Testis (tissue), 2 donors: ENCODE measurements at regions not wholly inside any gene's neighbourhood (a gene's known extent, or its start where the extent isn't known, plus 50 kb on each side); places are given as distances from the start of the nearest gene placed in this dataset.

ENCODE experiments used
- DNase-seq: peaks from one replicate; pipeline ENCODE4 v3.0.0-alpha.2; 2019
- H3K27ac ChIP-seq, 2 donors: fragments of 200-600 bp; sonication (generic); one replicate each; pipeline ENCODE4 v1.5.1; 2019
- H3K27me3 ChIP-seq: fragments of 200-600 bp; sonication (generic); one replicate; pipeline ENCODE4 v1.5.1; 2019
- H3K36me3 ChIP-seq: fragments of 200-600 bp; sonication (generic); one replicate; pipeline ENCODE4 v1.5.1; 2017; ENCODE audit warnings: low read depth; ENCODE audit errors: missing control alignments
- H3K4me1 ChIP-seq: fragments of 200-600 bp; sonication (generic); one replicate; pipeline ENCODE4 v1.5.1; 2019
- H3K4me3 ChIP-seq, 2 donors: fragments of 200-600 bp; sonication (generic); one replicate each; pipeline ENCODE4 v1.5.1; 2017 to 2019
- H3K9me3 ChIP-seq: fragments of 200-600 bp; sonication (generic); one replicate; pipeline ENCODE4 v1.5.1; 2017
- POLR2A ChIP-seq: fragments of 450-650 bp; IDR thresholded peaks from one replicate; pipeline ENCODE4 v1.6.1; 2017; ENCODE audit warnings: antibody characterized with exemption, mild to moderate bottlenecking, moderate library complexity
- WGBS, 2 donors: methylation state at CpG; one replicate each; pipeline ENCODE4 v1.1.5; 2018; 5-methylcytosine and 5-hydroxymethylcytosine counted together
- intact Hi-C: fragments of 100-400 bp; cut with DNase I; formaldehyde crosslinking; loops from one replicate; pipeline ENCODE4 v1.15.1; 2023; ENCODE audit warnings: low total_unique reads
- TF ChIP-seq, protein P1 (sequence below), 3 experiments: fragments of 450-650 bp in 2 of 3; fragments of 200-600 bp in 1 of 3; sonication (generic) in 1 of 3; IDR thresholded peaks; one replicate each; pipeline ENCODE4 v1.5.1; 2016 to 2019; ENCODE audit warnings: antibody characterized with exemption in 3 of 3, mild to moderate bottlenecking in 2 of 3, moderate library complexity in 1 of 3

DNA sequence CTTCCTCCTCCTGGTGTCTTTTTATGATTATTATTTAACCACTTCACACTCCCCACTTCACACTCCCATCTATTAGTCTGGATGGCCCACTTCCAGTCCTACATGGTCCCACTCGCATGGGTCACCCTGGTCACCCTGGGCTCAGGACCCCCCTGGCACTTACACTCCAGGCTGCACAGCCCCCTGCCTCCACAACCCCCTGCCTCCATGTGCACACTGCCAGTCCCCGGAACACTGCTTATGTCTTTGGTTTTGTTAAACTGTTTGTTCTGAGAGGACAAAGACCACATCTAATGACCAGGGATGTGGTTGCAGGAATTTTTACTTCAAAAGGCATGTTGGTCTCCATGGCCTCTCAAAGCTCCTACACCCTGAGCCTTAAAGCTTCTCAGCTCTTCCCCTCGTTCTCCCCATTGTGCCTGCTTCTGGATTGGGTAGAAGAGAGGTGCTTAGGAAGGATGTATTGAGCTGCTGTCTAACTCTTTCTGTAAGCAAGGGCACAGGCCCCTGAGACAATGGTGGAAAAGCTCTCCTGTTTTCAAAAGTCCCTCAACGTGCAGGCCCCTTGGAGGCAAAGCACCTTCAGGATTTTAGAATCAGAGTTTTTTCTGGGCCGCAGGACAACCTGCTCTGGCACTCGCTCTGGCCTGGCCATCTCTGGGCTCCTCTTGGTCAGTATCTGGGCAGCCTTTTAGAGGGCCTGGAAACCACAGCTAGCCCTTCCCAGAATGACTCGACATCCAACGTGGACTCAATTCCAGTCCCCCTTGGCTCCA lies 150.0 kb upstream of the HAAO start:
- DNase-seq, result no peak
- no peak for TF ChIP-seq POLR2A
- TF ChIP-seq, protein P1, sequence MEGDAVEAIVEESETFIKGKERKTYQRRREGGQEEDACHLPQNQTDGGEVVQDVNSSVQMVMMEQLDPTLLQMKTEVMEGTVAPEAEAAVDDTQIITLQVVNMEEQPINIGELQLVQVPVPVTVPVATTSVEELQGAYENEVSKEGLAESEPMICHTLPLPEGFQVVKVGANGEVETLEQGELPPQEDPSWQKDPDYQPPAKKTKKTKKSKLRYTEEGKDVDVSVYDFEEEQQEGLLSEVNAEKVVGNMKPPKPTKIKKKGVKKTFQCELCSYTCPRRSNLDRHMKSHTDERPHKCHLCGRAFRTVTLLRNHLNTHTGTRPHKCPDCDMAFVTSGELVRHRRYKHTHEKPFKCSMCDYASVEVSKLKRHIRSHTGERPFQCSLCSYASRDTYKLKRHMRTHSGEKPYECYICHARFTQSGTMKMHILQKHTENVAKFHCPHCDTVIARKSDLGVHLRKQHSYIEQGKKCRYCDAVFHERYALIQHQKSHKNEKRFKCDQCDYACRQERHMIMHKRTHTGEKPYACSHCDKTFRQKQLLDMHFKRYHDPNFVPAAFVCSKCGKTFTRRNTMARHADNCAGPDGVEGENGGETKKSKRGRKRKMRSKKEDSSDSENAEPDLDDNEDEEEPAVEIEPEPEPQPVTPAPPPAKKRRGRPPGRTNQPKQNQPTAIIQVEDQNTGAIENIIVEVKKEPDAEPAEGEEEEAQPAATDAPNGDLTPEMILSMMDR (IDR thresholded peaks at IDR 0.05), result no peak
- H3K9me3 ChIP-seq, result no peaks in the 10 kb centered on the region
- H3K27ac ChIP-seq, result peak overlapping the region; percentile 63 to 73
- no peak overlapping the region for H3K4me3 ChIP-seq
- intact Hi-C loops, result no loop called here
- 70 to 91% methylated on average over 8 of the region's 8 CpGs for WGBS, 2 donors
- H3K36me3 ChIP-seq, result no peaks in the 10 kb centered on the region
- H3K4me1 ChIP-seq, result peaks cover 22% of the 10 kb centered on the region
- no peaks in the 10 kb centered on the region for H3K27me3 ChIP-seq

DNA sequence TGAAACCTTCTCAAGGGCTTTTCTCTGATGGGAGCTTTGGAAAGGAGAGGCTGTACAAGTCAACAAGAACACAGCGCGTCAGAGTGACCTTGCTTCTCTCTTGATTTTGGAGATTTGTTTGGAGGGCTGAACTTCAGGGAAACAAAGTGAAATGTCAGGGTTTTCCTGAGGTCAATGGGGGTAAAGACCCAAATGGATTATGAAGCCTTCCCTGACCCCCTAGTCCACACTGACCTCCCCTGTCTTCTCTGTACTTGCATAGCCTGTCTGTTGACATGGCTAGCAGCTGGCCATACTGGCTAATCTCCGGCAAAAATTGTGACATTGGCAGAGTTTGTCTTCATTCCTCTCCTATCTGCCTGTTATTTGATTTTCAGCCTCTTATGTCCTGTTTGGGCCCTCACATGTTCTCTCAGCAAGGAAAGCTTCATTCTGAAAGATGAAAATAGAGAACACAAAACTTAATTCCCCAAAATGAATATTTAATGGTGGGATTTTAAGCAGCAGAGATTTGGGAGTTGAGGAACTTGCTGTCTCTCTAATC lies 149.3 kb upstream of the HAAO start:
- H3K36me3 ChIP-seq, result no peaks in the 10 kb centered on the region
- no peak for DNase-seq
- peak overlapping the region; percentile 63 to 73 for H3K27ac ChIP-seq
- no peaks in the 10 kb centered on the region for H3K9me3 ChIP-seq
- peaks cover 22% of the 10 kb centered on the region for H3K4me1 ChIP-seq
- 37 to 40% methylated on average over 3 of the region's 3 CpGs for WGBS, 2 donors
- intact Hi-C loops, result no loop called here
- no peaks in the 10 kb centered on the region for H3K27me3 ChIP-seq
- TF ChIP-seq POLR2A, result no peak
- TF ChIP-seq, protein P1 (IDR thresholded peaks at IDR 0.05), result no peak
- no peak overlapping the region for H3K4me3 ChIP-seq

DNA sequence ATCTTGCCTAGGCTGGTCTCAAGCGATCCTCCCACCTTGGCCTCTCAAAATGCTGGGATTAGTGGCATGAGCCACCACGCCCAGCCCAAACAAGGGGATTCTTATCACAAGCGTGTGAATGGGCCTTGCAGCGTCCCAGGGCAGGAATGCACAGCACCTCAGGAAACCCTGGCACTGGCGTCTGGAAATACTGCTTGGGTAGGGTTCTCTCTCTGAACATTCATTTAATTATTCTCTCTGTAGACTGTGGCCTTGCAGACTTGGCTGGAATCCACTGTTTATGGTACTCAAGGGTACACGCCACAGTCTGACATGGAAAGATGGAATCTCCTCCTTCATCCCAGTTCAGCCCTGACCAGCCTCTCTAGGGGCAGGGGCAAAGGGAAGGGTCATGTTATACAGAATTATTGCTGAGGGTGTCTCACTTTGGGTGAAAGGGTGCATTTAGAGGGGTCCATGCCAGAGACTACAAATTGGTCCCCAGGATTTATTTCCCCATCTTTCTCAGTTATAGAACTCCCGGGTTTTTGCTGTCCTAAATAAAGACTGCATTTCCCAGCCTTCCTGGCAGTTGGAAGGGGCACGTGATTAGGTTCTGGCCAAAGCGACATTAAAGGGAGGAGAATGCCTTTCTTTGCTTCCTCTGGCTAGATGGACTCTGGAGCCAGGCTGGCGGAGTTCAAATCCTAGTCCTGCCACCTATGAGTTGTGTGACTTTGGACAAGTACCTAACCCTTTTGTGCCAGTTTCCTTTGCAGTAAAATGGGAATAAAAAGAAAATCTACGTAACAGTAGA lies 147.2 kb upstream of the HAAO start:
- 56 to 78% methylated on average over 11 of the region's 11 CpGs for WGBS, 2 donors
- Histone ChIP-seq H3K27me3 (no peaks in the 10 kb centered on the region), H3K4me1 (peaks cover 35% of the 10 kb centered on the region), H3K4me3 (no peak overlapping the region), H3K36me3 (no peaks in the 10 kb centered on the region), H3K27ac (peak overlapping the region in 1 of 2 donors; percentile 25), H3K9me3 (no peaks in the 10 kb centered on the region)
- DNase-seq, result no peak
- intact Hi-C loops, result no loop called here
- TF ChIP-seq POLR2A, result no peak
- TF ChIP-seq, protein P1 (IDR thresholded peaks at IDR 0.05), result no peak

DNA sequence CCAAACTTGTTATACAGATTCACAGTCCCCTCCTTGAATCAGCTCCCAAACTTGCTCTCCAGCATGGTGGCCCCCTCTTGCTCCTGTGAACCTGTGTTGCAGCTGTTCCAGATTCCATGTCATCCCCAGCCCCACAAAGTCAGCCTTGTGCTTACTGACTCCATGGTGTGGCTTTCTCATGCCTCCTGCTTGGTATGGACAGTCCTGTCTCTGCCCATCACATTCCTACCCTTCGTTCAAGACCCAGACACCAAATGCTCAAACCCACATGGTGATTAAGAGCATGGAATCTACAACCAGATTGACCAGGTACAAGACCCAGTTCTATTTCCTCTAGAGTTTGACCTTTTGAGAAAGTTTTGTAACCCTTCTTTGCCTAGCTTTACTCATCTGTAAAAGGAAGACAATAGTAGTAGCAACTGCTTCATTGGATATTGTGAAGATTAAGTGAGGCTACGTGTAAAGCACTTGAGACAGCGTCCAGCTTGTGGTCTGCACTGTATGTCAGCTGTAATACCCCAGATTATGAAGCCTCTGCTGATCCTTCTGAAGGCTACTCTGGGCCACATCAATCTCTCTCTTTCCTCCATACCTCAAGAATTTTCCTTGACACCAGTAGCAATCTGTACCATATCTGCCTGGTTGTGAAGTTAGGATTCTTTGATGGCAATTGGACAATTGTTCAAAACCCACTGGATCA lies 146.4 kb upstream of the HAAO start:
- Histone ChIP-seq H3K4me3 (no peak overlapping the region), H3K36me3 (no peaks in the 10 kb centered on the region), H3K9me3 (no peaks in the 10 kb centered on the region), H3K4me1 (peaks cover 41% of the 10 kb centered on the region), H3K27me3 (no peaks in the 10 kb centered on the region), H3K27ac (no peak overlapping the region)
- WGBS, 2 donors, result 89 to 92% methylated on average over 3 of the region's 3 CpGs
- TF ChIP-seq POLR2A, result no peak
- TF ChIP-seq, protein P1 (IDR thresholded peaks at IDR 0.05), result no peak
- no peak for DNase-seq
- intact Hi-C loops, result no loop called here
